WTC11 (cell line): ENCODE measurements at regions not wholly inside any gene's neighbourhood (a gene's known extent, or its start where the extent isn't known, plus 50 kb on each side); places are given as distances from the start of the nearest gene placed in this dataset.

Experiments
- ZNF396 ChIP-seq: fragments of 250-450 bp; sonication (Bioruptor Pico); IDR thresholded peaks from 2 replicates; pipeline ENCODE4 v1.8.0; 2021; ENCODE audit warnings: mild to moderate bottlenecking, moderate library complexity, borderline replicate concordance
- TF ChIP-seq, protein P1 (sequence below): fragments of 200-600 bp; IDR thresholded peaks from 2 replicates; pipeline ENCODE4 v1.8.0; 2022; ENCODE audit warnings: antibody characterized with exemption

GRCh38 chr21:24994717-24995116 is 612.6 kb downstream of the MRPL39 start:
- TF ChIP-seq, protein P1, sequence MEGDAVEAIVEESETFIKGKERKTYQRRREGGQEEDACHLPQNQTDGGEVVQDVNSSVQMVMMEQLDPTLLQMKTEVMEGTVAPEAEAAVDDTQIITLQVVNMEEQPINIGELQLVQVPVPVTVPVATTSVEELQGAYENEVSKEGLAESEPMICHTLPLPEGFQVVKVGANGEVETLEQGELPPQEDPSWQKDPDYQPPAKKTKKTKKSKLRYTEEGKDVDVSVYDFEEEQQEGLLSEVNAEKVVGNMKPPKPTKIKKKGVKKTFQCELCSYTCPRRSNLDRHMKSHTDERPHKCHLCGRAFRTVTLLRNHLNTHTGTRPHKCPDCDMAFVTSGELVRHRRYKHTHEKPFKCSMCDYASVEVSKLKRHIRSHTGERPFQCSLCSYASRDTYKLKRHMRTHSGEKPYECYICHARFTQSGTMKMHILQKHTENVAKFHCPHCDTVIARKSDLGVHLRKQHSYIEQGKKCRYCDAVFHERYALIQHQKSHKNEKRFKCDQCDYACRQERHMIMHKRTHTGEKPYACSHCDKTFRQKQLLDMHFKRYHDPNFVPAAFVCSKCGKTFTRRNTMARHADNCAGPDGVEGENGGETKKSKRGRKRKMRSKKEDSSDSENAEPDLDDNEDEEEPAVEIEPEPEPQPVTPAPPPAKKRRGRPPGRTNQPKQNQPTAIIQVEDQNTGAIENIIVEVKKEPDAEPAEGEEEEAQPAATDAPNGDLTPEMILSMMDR: no peak
- no peak for TF ChIP-seq ZNF396 (CRISPR knock-in tag)
